Sigmoid colon (tissue), 4 donors: ENCODE measurements at regions not wholly inside any gene's neighbourhood (a gene's known extent, or its start where the extent isn't known, plus 50 kb on each side); places are given as distances from the start of the nearest gene placed in this dataset.

ENCODE experiments used
- POLR2A ChIP-seq, 2 donors: fragments of 450-650 bp; IDR thresholded peaks; one replicate each; pipeline ENCODE4 v1.6.1; 2016; ENCODE audit warnings: antibody characterized with exemption in 2 of 2, mild to moderate bottlenecking in 2 of 2, moderate library complexity in 2 of 2
- POLR2AphosphoS5 ChIP-seq, 4 donors: sonication (generic); formaldehyde crosslinking; IDR thresholded peaks; one replicate each; pipeline ENCODE4 v1.6.1; 2017; ENCODE audit warnings: antibody characterized with exemption in 4 of 4
- TF ChIP-seq, protein P1 (sequence below), 4 experiments: fragments of 450-650 bp in 3 of 4; fragments of 200-600 bp in 1 of 4; IDR thresholded peaks; one replicate each; pipeline ENCODE4 v1.5.1; 2016 to 2019; ENCODE audit warnings: antibody characterized with exemption in 4 of 4, mild to moderate bottlenecking in 3 of 4, moderate library complexity in 2 of 4

DNA sequence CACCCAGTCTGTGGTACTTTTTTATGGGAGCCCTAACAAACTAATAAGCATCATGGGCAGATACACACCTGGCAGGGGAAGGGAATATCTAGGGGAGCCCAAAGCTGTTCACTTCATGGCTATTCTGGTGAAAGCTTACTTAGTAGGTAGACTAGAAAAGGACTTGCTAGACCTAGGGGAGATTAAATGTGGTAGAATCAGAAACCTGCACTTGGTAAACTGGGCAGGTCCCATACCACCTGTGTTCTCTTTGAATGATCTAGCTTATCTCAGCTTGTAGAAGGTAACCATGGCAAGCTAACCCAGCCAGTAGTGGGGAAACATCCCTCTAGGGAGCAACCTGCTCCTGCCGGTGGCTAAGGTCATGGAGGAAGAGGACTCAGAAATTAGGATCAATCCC, 113.9 kb upstream of the TMTC4 start:
- no peak for TF ChIP-seq POLR2A (IDR thresholded peaks at IDR 0.05)
- TF ChIP-seq, protein P1, sequence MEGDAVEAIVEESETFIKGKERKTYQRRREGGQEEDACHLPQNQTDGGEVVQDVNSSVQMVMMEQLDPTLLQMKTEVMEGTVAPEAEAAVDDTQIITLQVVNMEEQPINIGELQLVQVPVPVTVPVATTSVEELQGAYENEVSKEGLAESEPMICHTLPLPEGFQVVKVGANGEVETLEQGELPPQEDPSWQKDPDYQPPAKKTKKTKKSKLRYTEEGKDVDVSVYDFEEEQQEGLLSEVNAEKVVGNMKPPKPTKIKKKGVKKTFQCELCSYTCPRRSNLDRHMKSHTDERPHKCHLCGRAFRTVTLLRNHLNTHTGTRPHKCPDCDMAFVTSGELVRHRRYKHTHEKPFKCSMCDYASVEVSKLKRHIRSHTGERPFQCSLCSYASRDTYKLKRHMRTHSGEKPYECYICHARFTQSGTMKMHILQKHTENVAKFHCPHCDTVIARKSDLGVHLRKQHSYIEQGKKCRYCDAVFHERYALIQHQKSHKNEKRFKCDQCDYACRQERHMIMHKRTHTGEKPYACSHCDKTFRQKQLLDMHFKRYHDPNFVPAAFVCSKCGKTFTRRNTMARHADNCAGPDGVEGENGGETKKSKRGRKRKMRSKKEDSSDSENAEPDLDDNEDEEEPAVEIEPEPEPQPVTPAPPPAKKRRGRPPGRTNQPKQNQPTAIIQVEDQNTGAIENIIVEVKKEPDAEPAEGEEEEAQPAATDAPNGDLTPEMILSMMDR (IDR thresholded peaks at IDR 0.05) = no peak
- no peak for TF ChIP-seq POLR2AphosphoS5 (IDR thresholded peaks at IDR 0.05)
